ENCODE measurements at regions not wholly inside any gene's neighbourhood (a gene's known extent, or its start where the extent isn't known, plus 50 kb on each side); places are given as distances from the start of the nearest gene placed in this dataset.

DNA sequence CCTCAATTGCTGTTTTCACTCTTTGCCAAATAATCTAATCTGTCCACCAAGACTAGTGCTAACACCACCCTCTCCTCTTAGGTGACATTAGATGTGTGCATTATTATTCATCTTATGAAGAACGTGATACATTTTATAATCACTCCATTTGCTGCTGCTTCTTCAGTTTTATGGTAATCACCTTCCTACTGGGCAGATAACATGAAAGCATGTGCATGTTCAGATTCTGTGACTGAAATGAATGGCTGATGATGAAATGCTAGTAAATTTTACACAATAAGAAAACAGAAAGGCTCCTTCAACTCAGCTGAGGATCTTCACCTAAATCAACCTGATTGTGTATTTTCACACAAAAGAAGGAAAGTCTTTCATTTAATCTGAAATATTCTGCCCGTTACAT, 577.6 kb downstream of the CSNK1G3 start:
- TF ChIP-seq, protein P1, sequence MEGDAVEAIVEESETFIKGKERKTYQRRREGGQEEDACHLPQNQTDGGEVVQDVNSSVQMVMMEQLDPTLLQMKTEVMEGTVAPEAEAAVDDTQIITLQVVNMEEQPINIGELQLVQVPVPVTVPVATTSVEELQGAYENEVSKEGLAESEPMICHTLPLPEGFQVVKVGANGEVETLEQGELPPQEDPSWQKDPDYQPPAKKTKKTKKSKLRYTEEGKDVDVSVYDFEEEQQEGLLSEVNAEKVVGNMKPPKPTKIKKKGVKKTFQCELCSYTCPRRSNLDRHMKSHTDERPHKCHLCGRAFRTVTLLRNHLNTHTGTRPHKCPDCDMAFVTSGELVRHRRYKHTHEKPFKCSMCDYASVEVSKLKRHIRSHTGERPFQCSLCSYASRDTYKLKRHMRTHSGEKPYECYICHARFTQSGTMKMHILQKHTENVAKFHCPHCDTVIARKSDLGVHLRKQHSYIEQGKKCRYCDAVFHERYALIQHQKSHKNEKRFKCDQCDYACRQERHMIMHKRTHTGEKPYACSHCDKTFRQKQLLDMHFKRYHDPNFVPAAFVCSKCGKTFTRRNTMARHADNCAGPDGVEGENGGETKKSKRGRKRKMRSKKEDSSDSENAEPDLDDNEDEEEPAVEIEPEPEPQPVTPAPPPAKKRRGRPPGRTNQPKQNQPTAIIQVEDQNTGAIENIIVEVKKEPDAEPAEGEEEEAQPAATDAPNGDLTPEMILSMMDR (IDR thresholded peaks at IDR 0.05) = no peak
- no peak for TF ChIP-seq POLR2A (IDR thresholded peaks at IDR 0.05)
